GM12878 (cell line): ENCODE measurements at regions not wholly inside any gene's neighbourhood (a gene's known extent, or its start where the extent isn't known, plus 50 kb on each side); places are given as distances from the start of the nearest gene placed in this dataset.
A peak's percentile ranks its signal among the peaks of the same experiment; 100 is the strongest.

ENCODE experiments used
- ATAC-seq: fragments of 200-7000 bp; cut with Tn5 transposase; 3 replicates; pipeline ENCODE4 v1.9.1; 2020; ENCODE audit warnings: mild to moderate bottlenecking, moderate library complexity
- BruUV-seq: library from RNA; stranded (reverse); fragments of 400-500 nt; replicated peaks from 2 replicates; lab custom pipeline; 2021; lab: Mats Ljungman, UMichigan
- CTCF ChIA-PET: fragments of 300-600 bp; sonication (Branson Sonifier 250); formaldehyde crosslinking; extraction: SDS; loops from one replicate; lab custom pipeline; 2021; ENCODE audit warnings: inconsistent platforms; lab: Yijun Ruan, JAX
- POLR2A ChIA-PET: fragments of 350-600 bp; formaldehyde crosslinking; extraction: SDS; loops from one replicate; lab custom pipeline; 2021; ENCODE audit warnings: inconsistent platforms; lab: Charles Lee
- RAD21 ChIA-PET: fragments of 300-600 bp; sonication (Branson Sonifier 250); formaldehyde crosslinking; loops from one replicate; lab custom pipeline; 2023; ENCODE audit warnings: antibody characterized with exemption; ENCODE audit not compliant: unreplicated experiment; lab: Charles Lee
- SMC1A ChIA-PET: fragments of 300-600 bp; sonication (Branson Sonifier 250); formaldehyde crosslinking; loops from one replicate; lab custom pipeline; 2023; ENCODE audit not compliant: unreplicated experiment, uncharacterized antibody; lab: Charles Lee
- DNase-seq: peaks from one replicate; pipeline ENCODE4 v3.0.0-alpha.2; 2011; ENCODE audit warnings: low read depth, low spot score
- FAIRE-seq: peaks from 3 replicates; lab custom pipeline; 2011; peaks lifted over from hg19 to GRCh38; lab: Jason Lieb, UNC
- H2AFZ ChIP-seq: 2 replicates; pipeline ENCODE4 v1.6.0; 2011; ENCODE audit warnings: low read depth, low read length, control low read depth; ENCODE audit not compliant: control insufficient read depth
- H3K27ac ChIP-seq: 2 replicates; pipeline ENCODE4 v1.5.1; 2011; ENCODE audit warnings: control low read depth; ENCODE audit not compliant: control insufficient read depth, insufficient read depth
- H3K27me3 ChIP-seq, 2 experiments: replicated peaks in 1 of 2; 2 replicates each; pipeline versions ENCODE4 v1.6.0 to v1.6.1; 2011; ENCODE audit warnings: low read length in 1 of 2; ENCODE audit not compliant: control insufficient read depth in 2 of 2, insufficient read depth in 2 of 2
- H3K36me3 ChIP-seq, 2 experiments: 2 replicates each; pipeline ENCODE4 v1.5.1; 2011; ENCODE audit warnings: low read length in 1 of 2; ENCODE audit not compliant: control insufficient read depth in 2 of 2, insufficient read depth in 2 of 2
- H3K4me1 ChIP-seq: 2 replicates; pipeline ENCODE4 v1.6.1; 2011; ENCODE audit warnings: mild to moderate bottlenecking, low read length, moderate library complexity, mixed read lengths; ENCODE audit not compliant: control insufficient read depth, insufficient read depth
- H3K4me2 ChIP-seq: 2 replicates; pipeline ENCODE4 v1.6.0; 2011; ENCODE audit warnings: control low read depth; ENCODE audit not compliant: control insufficient read depth, insufficient read depth
- H3K4me3 ChIP-seq: fragments of 200-600 bp; sonication (generic); 2 replicates; pipeline ENCODE4 v1.5.1; 2016
- H3K79me2 ChIP-seq: 2 replicates; pipeline ENCODE4 v1.6.0; 2011; ENCODE audit warnings: low read length; ENCODE audit not compliant: control insufficient read depth, insufficient read depth
- H3K9ac ChIP-seq: 2 replicates; pipeline ENCODE4 v1.8.0; 2011; ENCODE audit warnings: low read length, control low read depth, mixed read lengths; ENCODE audit not compliant: control insufficient read depth, insufficient read depth
- H3K9me3 ChIP-seq: replicated peaks from 3 replicates; pipeline ENCODE4 v1.5.1; 2011; ENCODE audit warnings: mild to moderate bottlenecking, low read length; ENCODE audit not compliant: control insufficient read depth, insufficient read depth
- H4K20me1 ChIP-seq: 2 replicates; pipeline ENCODE4 v1.6.0; 2011; ENCODE audit not compliant: control insufficient read depth, insufficient read depth
- FOXK2 ChIP-seq: fragments of 450-650 bp; IDR thresholded peaks from 2 replicates; pipeline ENCODE4 v1.6.1; 2017; ENCODE audit warnings: mild to moderate bottlenecking, moderate library complexity
- GABPA ChIP-seq: IDR thresholded peaks from 2 replicates; pipeline ENCODE4 v1.6.1; 2014; ENCODE audit warnings: antibody characterized with exemption, low read depth, mild to moderate bottlenecking, inconsistent platforms
- GATAD2B ChIP-seq: fragments of 450-650 bp; conservative IDR thresholded peaks from 2 replicates; pipeline ENCODE4 v1.6.1; 2017; ENCODE audit warnings: low read depth, mild to moderate bottlenecking, moderate library complexity
- IKZF1 ChIP-seq: fragments of 450-650 bp; conservative IDR thresholded peaks from 2 replicates; pipeline ENCODE4 v1.6.1; 2017; ENCODE audit warnings: antibody characterized with exemption, mild to moderate bottlenecking
- KAT2A ChIP-seq: conservative IDR thresholded peaks from 2 replicates; pipeline ENCODE4 v1.6.1; 2011; ENCODE audit warnings: low read depth, low read length; ENCODE audit not compliant: control insufficient read depth
- RAD51 ChIP-seq: fragments of 450-650 bp; IDR thresholded peaks from 2 replicates; pipeline ENCODE4 v1.6.1; 2016; ENCODE audit warnings: moderate library complexity, mild to moderate bottlenecking, inconsistent platforms
- SIX5 ChIP-seq: IDR thresholded peaks from 2 replicates; pipeline ENCODE4 v1.6.1; 2011; ENCODE audit warnings: mild to moderate bottlenecking, low read depth, low read length, moderate library complexity; ENCODE audit not compliant: severe bottlenecking
- SMAD1 ChIP-seq: fragments of 450-650 bp; IDR thresholded peaks from 2 replicates; pipeline ENCODE4 v1.6.1; 2018; ENCODE audit warnings: mild to moderate bottlenecking, low read depth; ENCODE audit not compliant: partially characterized antibody
- ZNF274 ChIP-seq: IDR thresholded peaks from one replicate; pipeline ENCODE4 v1.8.0; 2011; ENCODE audit not compliant: insufficient read length, insufficient read depth
- WGBS: methylation state at CpG from one replicate; pipeline ENCODE4 v1.1.6; 2016; ENCODE audit warnings: low lambda C conversion rate; ENCODE audit not compliant: insufficient replicate concordance, insufficient coverage; ENCODE audit errors: missing lambda C conversion rate; 5-methylcytosine and 5-hydroxymethylcytosine counted together
- in situ Hi-C: fragments of 300-500 bp; cut with MboI; formaldehyde crosslinking; loops from 9 replicates; pipeline ENCODE4 v1.14.3; 2018; ENCODE audit warnings: mixed read lengths
- intact Hi-C: fragments of 100-400 bp; cut with micrococcal nuclease; formaldehyde crosslinking; loops from one replicate; pipeline ENCODE4 v1.14.2; 2022; ENCODE audit not compliant: unreplicated experiment
- TF ChIP-seq, protein P1 (sequence below): fragments of 450-650 bp; IDR thresholded peaks from 2 replicates; pipeline ENCODE4 v1.6.1; 2017; ENCODE audit warnings: mild to moderate bottlenecking
- TF ChIP-seq, protein P2 (sequence below): fragments of 150-350 bp; IDR thresholded peaks from 2 replicates; pipeline ENCODE4 v1.6.1; 2016; ENCODE audit warnings: low read depth, low read length
- TF ChIP-seq, protein P3 (sequence below): IDR thresholded peaks from 2 replicates; pipeline ENCODE4 v1.6.1; 2011; ENCODE audit warnings: low read depth, low read length, improper control_type of control experiment, borderline replicate concordance

DNA sequence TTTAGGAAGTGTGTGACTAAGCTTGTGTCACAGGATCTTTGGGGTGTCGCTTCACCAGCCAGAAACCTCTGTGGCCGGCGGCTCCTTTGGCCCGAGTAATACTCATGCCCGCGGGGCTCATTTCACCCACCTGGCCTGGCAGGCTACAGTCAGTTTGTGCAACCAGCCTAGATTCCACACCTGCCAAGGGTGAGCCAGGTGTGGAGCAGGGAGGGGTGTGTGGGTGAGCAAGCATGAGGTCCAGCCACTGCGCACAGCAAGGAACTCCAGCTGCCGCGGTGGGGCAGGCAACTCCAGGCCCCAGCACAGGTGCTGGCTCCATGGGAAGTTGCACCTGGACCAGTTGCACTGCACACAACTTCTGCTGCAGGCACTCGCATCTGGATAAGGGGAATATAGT is 462.3 kb upstream of the LRFN5 start:
- POLR2A ChIA-PET, result no interaction called here
- CTCF ChIA-PET, result interaction anchor here (1.2 kb wide), 1 partner anchor 8 kb away, joined by 3 read pairs; no protein-coding TSS in a partner anchor
- Histone ChIP-seq H3K9me3 (no peaks in the 10 kb centered on the region), H3K4me1 (no peaks in the 10 kb centered on the region), H3K36me3 (no peaks in the 10 kb centered on the region), H3K4me3 (no peak overlapping the region), H2AFZ (no peak overlapping the region), H3K4me2 (no peak overlapping the region), H3K79me2 (no peaks in the 10 kb centered on the region), H3K9ac (no peak overlapping the region), H3K27ac (no peak overlapping the region), H3K27me3 (no peaks in the 10 kb centered on the region), H4K20me1 (no peaks in the 10 kb centered on the region)
- ATAC-seq, result no peak
- in situ Hi-C loops (no loop called here), intact Hi-C loops (no loop called here)
- TF ChIP-seq KAT2A (no peak), IKZF1 (no peak)
- no TSS peak for BruUV-seq
- SMC1A ChIA-PET, result interaction anchor here (1.5 kb wide), 1 partner anchor 103 kb away, joined by 3 read pairs; no protein-coding TSS in a partner anchor
- DNase-seq, result no peak
- RAD21 ChIA-PET, result no interaction called here
- WGBS, result 70% methylated on average over 10 of the region's 10 CpGs
- FAIRE-seq, result no peak

DNA sequence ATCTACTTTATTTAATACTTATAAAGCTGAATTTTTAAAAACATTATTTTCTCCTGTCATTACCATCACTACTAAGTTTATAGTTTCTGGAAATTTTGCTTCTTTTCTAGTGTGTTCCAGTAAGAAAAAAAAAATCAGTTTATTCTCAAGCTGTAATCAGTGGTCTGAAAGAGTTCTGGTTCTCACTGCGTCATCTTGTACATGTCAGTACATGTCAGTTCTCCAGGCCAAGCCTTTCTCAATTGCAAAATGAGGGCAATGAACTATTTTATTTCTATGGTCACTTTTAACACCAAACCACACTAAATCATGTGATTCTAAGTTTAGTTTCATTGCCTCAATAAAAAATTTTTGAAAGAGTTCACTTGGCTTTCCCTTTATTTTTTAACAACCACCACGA is 468.9 kb upstream of the LRFN5 start:
- no TSS peak for BruUV-seq
- ATAC-seq (peak; percentile 47; the same call in 1 of the 3 replicates), FAIRE-seq (no peak), DNase-seq (no peak)
- CTCF ChIA-PET, result no interaction called here
- POLR2A ChIA-PET, result no interaction called here
- intact Hi-C loops, result no loop called here
- Histone ChIP-seq H3K4me2 (no peak overlapping the region), H3K36me3 (no peaks in the 10 kb centered on the region), H3K4me1 (no peaks in the 10 kb centered on the region), H3K9me3 (no peaks in the 10 kb centered on the region), H3K9ac (no peak overlapping the region), H4K20me1 (no peaks in the 10 kb centered on the region), H2AFZ (no peak overlapping the region), H3K4me3 (no peak overlapping the region), H3K27me3 (no peaks in the 10 kb centered on the region), H3K27ac (no peak overlapping the region), H3K79me2 (no peaks in the 10 kb centered on the region)
- in situ Hi-C loops, result no loop called here
- SMC1A ChIA-PET, result interaction anchor here (2.0 kb wide), 1 partner anchor 10 kb away, joined by 6 read pairs; no protein-coding TSS in a partner anchor
- 45% methylated on average over 2 of the region's 2 CpGs for WGBS
- RAD21 ChIA-PET, result no interaction called here
- no peak for TF ChIP-seq SIX5
- no peak for TF ChIP-seq RAD51
- TF ChIP-seq FOXK2, result no peak
- no peak for TF ChIP-seq GABPA
- TF ChIP-seq, protein P1, sequence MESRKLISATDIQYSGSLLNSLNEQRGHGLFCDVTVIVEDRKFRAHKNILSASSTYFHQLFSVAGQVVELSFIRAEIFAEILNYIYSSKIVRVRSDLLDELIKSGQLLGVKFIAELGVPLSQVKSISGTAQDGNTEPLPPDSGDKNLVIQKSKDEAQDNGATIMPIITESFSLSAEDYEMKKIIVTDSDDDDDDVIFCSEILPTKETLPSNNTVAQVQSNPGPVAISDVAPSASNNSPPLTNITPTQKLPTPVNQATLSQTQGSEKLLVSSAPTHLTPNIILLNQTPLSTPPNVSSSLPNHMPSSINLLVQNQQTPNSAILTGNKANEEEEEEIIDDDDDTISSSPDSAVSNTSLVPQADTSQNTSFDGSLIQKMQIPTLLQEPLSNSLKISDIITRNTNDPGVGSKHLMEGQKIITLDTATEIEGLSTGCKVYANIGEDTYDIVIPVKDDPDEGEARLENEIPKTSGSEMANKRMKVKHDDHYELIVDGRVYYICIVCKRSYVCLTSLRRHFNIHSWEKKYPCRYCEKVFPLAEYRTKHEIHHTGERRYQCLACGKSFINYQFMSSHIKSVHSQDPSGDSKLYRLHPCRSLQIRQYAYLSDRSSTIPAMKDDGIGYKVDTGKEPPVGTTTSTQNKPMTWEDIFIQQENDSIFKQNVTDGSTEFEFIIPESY, result no peak
- no peak for TF ChIP-seq GATAD2B
- TF ChIP-seq, protein P2, sequence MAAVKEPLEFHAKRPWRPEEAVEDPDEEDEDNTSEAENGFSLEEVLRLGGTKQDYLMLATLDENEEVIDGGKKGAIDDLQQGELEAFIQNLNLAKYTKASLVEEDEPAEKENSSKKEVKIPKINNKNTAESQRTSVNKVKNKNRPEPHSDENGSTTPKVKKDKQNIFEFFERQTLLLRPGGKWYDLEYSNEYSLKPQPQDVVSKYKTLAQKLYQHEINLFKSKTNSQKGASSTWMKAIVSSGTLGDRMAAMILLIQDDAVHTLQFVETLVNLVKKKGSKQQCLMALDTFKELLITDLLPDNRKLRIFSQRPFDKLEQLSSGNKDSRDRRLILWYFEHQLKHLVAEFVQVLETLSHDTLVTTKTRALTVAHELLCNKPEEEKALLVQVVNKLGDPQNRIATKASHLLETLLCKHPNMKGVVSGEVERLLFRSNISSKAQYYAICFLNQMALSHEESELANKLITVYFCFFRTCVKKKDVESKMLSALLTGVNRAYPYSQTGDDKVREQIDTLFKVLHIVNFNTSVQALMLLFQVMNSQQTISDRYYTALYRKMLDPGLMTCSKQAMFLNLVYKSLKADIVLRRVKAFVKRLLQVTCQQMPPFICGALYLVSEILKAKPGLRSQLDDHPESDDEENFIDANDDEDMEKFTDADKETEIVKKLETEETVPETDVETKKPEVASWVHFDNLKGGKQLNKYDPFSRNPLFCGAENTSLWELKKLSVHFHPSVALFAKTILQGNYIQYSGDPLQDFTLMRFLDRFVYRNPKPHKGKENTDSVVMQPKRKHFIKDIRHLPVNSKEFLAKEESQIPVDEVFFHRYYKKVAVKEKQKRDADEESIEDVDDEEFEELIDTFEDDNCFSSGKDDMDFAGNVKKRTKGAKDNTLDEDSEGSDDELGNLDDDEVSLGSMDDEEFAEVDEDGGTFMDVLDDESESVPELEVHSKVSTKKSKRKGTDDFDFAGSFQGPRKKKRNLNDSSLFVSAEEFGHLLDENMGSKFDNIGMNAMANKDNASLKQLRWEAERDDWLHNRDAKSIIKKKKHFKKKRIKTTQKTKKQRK, result no peak
- TF ChIP-seq, protein P3, sequence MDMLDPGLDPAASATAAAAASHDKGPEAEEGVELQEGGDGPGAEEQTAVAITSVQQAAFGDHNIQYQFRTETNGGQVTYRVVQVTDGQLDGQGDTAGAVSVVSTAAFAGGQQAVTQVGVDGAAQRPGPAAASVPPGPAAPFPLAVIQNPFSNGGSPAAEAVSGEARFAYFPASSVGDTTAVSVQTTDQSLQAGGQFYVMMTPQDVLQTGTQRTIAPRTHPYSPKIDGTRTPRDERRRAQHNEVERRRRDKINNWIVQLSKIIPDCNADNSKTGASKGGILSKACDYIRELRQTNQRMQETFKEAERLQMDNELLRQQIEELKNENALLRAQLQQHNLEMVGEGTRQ, result no peak
- TF ChIP-seq ZNF274, result no peak
- no peak for TF ChIP-seq SMAD1
